ENCODE measurements at regions not wholly inside any gene's neighbourhood (a gene's known extent, or its start where the extent isn't known, plus 50 kb on each side); places are given as distances from the start of the nearest gene placed in this dataset.
"Not testable (repeated sequence)": the region's sequence is repeated elsewhere in the genome, so short reads cannot be mapped to it uniquely, and the experiment has no call there.

DNA sequence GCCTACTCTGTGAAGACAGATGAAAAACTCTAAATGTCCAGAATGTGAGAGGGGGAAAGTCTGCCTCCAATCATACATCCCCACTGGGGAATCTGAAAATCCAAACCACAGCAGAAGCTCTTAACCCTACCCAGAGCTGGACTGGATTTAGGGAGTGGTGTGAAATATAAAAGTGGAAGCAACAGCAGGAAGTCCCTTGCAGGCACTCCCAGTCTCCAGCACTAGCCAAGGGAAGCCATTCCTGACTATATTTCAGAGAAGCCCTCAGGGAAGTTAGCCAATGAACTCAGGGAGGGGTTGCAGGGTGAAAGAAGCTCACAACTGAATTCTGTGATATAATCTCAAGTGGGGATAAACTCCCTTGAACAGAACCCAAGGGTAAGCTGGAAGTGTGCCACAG lies 51.5 kb downstream of the CRPPA start:
- DNase-seq (ENCODE audit: low spot score) = no peak

DNA sequence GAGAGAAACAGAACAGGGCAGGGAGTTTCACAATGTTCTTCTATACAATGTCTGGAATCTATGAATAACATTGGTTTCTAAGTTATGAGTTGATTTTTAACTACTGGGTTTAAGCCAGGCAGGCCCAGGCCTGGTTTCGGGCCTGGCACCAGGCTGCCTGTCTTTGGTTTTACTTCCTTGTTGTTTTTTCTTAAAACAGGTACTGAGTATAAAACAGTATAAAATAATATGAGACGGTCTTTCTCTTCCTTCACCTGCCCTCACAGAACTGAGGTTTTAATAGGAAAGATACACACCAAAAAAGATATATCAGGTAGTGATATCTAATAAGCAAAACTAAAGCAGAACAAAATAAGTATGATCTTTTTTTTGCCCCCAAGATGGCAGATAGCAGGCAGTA lies 52.0 kb downstream of the CRPPA start:
- DNase-seq (ENCODE audit: low spot score) = not testable (repeated sequence)

DNA sequence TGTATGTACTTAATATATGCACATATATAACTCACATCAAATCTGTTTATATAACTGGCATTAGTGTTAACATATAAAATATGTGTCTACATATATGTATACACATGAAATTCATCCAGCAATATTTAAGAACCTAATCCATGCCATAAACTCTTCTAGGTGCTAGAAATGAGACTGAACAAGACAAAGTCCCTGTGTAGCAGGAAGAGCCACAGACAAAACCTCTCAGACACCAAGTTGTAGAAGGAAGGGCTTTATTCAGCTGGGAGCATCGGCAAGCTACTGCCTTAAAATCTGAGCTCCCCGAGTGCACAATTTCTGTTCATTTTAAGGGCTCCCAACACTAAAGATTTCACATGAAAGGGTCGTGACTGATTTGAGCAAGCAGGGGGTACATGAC lies 52.5 kb downstream of the CRPPA start:
- no peak for DNase-seq (ENCODE audit: low spot score)

DNA sequence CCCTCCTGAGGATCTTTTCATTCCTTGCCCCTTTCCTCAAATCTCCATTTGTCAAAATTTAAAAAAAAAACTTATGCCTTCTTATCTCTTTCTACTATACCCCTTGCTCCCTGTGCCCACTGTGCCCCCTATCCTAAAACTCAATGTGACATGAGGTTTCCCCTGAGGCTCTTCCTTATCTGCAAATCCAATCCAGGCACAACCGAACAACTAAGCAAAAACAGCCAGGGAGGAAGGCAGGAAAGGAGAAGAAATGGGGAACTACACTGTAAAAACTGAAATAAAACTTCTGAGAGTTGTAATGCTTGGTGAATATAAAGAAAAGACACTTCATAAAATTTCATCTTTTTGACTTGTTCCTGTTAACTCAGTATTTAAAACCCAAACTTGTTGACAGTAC lies 54.2 kb downstream of the CRPPA start:
- no peak for DNase-seq (ENCODE audit: low spot score)

DNA sequence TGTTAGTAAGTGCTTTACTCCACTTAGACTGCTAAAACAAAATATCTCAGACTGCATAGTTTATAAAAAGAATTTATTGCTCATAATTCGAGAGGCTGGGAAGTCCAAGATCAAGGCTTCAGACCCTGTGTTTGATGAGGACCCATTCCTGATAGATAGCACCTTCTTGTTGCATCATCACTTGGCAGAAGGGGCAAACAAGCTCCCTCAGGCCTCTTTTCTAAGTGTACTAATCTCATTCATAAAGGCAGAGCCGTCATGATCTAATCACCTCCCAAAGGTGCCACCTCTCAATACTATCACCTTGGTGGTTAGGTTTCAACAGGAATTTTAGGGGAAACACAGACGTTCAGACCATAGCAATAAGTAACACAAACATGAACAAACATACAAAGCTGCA lies 55.4 kb downstream of the CRPPA start:
- no peak for DNase-seq (ENCODE audit: low spot score)

DNA sequence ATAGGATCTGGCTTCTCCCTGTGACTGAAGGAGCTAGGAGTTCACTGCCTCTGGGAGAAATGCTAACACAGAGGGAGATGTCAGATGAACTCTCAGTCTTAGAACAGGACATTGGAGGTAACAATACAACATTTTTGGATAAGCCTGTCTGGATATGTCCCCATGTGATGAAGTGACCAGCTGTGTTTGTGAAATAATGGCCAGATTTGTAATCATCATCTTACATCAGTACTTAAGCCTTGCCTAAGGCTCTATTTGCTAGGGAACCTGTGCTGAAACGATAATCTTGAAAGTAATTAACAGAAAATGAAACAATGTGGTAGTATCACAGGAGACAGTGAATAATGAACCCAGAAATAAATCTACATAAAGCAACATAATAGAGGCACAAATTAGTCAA lies 56.2 kb downstream of the CRPPA start:
- no peak for DNase-seq (ENCODE audit: low spot score)

DNA sequence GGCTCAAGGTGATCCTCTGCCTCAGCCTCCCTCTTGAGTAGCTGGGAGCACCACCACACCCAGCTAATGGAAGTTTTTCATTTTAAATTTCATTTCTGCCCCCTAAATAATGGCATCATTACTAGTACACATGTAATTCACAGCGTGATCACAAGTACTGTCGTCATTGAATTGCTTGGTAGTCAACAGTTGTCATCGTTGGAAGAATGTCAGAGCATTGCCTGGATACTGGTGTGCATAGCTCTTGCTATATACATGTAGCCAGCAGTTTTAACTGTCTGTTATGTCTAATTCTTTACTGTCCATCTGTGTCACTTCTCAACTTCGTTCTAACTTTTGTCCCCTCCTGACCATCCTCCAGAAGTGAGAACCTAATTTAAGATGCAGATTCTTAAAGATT lies 62.1 kb downstream of the CRPPA start:
- DNase-seq (ENCODE audit: low spot score) = no peak

DNA sequence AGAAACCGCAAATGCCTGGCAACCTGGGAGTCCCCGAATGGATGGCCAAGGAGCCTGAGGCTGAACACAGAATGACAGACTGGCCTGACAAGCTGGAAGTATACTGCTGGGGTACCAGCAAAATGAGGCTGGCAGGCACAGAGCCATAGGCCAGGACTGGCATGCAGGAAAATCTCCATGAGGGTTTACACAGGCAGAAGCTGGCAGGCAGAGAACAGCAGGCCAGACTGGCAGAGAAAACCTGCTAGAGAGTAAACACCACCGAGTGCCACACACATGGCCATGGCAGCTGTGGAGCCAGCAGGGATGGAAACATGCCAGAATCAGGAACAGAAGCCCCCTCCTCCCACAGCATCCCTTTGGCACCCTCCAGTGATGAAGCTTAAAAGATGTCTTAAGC lies 63.4 kb downstream of the CRPPA start:
- DNase-seq (ENCODE audit: low spot score) = no peak

DNA sequence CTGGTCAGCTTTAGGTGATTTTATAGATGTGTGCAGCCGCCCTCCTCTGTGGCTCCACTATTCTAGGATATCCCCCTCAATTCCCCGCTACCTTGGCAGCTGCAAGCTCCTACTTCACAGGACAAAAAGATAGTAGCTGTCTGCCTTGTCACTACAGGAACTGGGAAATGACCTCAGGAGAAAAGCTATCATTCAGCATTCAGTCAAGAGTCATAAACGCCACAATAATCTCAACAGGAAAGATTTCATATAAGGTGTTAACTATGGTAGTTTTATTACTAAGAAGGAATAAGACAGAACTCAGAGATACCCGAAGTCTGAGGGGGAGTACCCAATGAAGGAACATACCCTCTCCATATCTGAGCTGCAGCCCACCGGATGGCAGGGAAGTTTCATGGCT lies 63.9 kb downstream of the CRPPA start:
- DNase-seq (ENCODE audit: low spot score) = no peak

DNA sequence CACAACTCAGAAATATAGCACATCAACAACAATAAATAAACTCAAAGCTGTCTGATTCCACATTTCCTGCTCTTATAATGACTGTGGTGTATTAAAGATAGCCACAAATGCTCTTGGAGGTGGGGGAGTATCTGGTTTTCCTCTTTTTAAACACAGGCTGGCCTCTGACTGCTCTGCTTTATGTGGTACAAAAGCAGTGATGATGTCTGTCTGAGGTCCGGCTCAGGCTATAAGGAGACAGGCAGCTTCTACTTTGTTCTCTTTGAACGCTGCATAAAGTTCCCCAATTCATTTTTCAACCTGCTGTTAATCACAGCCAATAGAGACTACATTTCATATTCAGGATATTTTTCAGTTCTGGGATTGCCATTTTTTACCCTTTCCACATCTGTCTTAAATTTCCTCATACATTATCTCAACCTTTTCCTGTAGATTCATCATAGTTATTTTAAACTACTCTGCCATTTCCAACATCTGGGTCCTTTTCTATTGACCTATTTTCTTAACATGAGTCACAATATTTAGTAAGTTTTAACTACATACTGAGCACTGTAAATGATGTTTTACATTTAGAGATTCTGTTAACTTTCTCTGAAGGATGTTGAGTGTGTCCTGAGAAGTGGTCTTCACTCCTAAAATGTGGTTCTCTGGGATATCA lies 64.9 kb downstream of the CRPPA start:
- no peak for DNase-seq (ENCODE audit: low spot score)

DNA sequence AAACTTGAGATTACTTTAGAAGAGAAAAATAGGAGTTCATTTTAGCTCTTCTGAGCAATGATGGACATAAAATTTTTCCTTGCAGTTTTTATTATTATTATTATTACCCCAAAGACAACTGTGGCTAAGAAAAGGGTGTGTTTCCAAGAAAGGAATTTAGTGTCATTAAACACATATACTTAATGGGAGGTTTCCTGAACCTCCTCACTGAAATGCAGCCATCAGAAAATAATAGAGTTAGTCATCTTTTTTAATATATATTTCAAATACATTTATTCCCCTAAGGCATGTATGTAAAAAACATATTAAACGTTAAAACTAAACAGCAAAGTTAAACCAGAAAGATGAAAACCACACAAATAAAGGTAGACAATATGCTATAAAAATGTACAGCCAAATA lies 66.8 kb downstream of the CRPPA start:
- no peak for DNase-seq (ENCODE audit: low spot score)

DNA sequence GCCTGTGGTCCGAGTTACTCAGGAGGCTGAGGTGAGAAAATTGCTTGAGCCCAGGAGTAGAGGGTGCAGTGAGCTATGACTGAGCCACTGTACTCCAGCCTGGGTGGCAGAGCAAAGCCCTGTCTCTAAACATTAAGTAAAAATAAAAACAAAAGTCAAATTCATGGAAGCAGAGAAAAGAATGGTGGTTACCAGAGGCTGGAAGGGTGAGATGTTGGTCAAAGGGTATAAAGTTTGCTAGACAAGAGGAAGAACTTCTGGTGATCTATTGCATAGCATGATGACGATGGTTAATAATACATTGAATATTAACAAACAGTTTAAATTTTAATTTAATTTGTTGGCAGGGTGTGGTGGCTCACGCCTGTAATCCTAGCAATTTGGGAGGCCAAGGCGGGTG lies 68.1 kb downstream of the CRPPA start:
- DNase-seq (ENCODE audit: low spot score) = no peak

DNA sequence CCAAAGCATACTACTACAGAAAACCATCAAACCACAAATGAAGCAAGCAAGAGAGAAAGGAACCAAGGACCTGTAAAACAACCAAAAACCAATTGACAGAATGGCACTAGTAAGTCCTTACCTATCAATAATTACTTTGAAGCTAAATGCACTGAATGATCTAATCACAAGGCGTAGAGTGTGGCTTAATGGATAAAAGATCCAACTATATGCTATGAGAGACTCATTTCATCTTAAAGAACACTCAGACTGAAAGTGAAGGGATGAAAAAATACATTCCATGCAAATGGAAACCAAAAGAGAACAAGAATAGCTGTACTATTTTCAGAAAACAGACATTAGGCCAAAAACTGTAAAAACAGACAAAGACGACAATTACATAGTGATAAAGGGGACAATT lies 70.7 kb downstream of the CRPPA start:
- DNase-seq (ENCODE audit: low spot score) = no peak

DNA sequence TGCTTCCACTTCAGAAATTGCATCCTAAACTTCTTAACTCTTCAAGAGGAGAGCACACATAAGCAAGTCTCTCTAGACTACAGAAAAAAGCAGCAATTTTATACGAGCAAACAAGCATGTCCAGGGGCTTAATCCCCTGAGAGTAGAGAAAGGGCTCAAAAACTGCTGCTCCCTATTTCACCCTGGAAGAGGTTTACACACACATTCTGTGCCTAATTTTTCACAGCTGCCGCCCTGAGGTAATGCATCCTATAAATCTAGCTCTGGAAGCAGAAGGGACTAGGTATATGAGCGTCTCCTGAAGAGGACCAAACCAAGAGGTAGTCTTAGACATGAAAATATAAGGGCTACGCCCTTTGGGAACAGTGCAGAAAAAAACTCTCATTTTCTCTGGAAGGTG lies 73.1 kb downstream of the CRPPA start:
- no peak for DNase-seq (ENCODE audit: low spot score)

DNA sequence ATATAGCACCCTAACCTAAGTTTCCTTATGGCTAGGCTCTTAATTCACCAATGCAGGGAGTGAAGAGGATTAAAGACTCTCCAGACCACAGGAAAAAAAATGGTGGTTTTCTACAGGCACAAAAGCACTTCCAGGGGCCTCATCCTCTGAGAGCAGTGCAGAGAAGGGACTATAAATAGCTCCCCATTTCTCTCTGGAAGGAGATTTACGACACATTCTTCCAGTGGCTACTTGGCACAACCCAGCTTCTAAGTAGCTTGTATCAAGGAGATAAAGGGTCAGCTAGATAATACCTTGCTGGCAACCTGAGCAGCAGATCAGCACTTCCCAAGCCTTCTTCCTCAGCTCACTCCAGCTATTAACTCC lies 73.5 kb downstream of the CRPPA start:
- no peak for DNase-seq (ENCODE audit: low spot score)

DNA sequence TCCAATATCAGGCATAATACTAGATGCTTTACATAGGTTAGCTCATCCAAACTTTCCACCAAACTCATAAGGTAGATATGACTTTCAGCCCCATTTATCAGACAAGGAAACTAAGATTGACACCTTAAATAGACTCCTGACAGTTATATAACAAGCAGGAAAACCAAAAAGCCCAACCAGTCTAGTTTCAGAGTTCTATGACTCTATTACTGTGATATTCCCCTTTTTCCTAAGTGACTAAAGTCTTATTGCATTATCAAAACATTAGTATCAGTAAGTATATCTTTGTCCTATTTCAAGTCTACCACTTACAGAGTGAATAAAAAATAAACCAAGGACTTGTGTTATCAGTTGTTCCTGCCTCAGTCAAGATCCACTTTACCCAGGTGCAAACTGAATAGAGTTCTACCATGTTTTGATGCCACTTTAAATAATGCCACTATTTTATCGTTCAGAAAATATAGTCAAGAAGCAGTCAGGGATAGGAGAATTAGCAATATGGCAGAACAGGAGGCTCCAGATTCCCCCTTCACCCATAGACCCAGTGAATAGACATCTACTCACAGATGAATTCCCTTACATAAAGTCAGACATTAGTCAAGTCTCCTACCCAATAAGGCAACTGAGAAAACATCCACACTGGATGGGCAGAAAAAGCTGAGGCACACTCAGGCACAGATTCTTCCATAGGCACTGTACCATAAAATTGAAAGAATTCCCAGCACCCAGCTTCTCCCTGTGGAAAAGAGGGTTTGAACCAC lies 74.1 kb downstream of the CRPPA start:
- DNase-seq (ENCODE audit: low spot score) = no peak

DNA sequence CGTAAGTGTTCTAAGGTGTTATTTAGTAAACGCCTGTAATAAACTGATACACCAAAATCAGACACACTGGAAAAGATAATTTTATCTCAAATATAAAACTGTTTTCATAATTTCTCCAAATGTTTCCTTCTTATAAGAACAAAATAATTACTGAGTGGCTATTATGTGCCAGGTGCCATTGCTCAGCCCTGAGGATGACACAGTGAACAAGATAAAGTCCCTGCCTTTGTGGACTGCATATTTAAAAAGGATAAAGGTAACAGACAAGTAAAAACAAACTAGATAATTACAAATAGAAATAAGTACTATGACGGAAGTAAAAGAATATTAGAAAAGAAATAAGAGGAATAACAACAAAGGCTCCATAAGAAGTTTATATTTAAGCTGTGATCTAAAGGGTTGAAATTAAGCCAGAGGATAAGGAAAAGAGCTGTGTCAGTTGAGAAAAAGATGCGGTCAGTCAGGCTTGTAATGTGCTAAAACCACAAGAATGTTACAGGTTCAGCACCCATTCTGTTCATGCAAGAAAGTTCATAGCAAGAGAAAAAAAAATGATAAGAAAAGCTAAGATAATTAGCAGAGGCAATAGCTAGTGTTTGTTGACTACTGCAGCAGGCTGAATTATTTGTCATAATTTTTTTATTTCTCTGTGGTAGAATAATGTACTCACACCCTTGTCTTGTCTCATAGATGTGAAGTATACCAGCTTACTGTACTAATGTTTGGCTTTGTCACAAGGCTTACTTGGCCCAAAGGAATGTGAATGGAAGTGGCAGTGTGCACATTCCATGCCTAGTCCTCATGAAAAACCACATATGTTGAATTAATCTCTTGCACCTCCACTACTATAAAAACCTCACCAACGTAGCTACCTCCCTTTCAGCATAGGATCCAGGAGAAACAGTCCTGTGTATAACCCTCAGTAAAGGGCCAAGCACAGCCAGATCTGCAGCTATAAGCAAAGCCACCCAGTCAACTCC lies 75.1 kb downstream of the CRPPA start:
- no peak for DNase-seq (ENCODE audit: low spot score)

DNA sequence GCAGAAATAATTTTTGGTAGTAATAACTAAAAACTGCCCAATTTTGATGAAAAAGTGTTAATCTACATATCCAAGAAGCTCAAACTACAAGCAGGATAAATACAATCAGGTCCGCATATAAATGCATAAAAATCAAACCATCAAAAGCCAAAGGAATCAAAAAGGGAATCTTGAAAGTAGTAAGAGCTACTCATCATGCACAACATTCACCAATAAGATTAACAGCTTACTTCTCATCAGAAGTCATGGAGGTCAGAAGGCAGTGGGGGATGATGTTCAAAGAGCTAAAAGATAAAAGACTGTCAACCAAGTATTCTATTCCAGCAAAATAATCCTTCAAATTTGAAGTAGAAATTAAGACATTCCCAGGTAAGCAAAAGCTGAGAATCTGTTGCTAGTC lies 76.4 kb downstream of the CRPPA start:
- DNase-seq (ENCODE audit: low spot score) = no peak

DNA sequence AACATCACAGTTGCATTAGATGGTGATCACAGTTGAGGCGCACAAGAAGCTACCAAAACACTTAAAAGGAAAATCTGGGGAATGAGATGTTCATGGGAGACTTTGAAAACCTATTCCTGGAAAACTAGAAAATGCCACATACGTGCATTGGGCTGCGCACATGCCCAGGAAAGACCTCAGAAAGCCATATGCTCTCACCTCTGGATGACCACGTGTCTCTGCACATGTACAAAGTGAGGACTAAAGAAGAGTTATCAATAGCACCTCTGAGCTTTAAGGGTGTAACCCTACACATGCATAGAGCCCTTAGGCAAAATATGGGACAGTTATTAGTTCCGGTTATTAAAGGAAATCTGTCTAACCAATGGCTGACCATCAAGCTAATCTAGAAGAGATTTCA lies 77.7 kb downstream of the CRPPA start:
- DNase-seq (ENCODE audit: low spot score) = no peak

DNA sequence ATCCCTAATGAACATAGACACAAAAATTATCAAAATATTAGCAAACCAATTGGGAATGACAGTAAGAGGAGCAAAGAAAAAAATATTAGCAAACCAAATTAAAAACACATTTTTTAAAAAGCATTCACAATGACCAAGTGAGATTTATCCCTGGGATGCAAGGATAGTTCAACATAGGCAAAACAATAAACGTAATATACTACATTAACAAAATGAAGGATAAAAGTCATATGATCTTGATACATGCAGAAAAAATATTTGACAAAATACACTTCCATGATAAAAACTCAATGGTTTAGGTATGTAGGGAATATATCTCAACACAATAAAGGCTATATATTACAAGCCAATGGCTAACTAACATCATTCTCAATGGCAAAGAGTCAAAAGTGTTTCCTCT lies 83.3 kb downstream of the CRPPA start:
- no peak for DNase-seq (ENCODE audit: low spot score)

DNA sequence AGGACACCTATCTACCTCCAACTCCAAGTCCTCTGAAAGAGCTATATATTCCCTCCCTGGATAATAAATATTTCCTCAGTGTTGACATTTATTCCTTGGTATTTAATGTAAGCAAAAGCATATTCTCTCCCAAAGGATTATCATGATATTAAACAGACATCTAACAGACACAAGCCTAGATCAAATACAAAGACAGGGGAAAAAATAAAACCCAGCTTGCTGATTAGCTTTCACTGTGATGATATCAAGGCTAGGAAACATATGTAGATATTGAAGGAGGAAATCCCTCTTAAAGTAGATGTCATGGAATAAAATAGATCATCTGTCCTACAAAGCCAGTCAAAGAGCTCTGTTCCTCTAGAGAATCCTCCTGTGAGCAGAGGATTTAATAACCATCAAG lies 95.2 kb downstream of the CRPPA start:
- no peak for DNase-seq (ENCODE audit: low spot score)

DNA sequence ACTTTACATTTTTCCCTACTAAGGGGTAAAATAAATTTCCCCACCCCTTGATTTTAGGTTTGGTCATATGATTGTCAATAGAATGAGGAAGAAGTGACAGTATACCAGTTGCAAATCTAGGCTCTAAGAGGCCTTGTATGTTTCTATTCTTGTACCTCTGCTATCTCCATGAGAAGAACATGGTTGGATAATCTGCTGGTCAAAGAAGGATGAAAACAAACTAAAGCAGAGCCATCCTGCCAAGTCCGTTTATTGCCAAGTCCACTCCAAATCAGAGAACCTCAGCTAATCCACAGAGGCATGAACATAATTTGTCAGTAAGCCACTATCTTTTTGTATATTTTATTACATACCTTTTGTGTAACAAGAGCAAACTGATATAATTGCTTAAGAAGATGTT lies 98.0 kb downstream of the CRPPA start:
- DNase-seq (ENCODE audit: low spot score) = no peak

DNA sequence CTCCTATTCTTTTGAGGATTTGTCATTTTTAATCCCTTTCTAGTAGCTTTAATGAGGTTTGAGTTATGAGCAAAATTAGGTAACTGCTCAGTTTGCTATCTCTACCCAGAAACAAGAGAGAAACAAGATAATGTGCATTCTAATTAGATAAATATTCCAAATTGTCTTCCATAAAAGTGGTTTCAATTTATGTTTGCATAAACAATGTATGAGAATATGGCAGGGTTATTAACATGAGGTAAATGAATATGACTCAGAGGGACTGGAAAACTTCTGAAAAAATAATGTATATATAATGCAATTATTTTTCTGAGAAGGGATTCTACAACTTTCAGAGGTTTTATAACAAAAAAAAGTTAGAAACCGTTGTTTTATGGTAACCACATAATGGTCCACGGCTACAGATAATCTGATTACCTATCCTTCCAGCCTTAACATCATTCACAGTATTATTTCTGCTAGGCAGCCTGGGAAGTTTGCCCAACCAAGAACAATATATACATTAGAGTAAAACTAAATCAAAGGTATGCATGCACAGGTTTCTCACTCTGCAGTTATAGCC lies 101.2 kb downstream of the CRPPA start:
- DNase-seq (ENCODE audit: low spot score) = no peak

Data from CD4-positive, alpha-beta T cell treated with Interleukin-15 for 4 hours (primary cell).